ENCODE measurements at regions not wholly inside any gene's neighbourhood (a gene's known extent, or its start where the extent isn't known, plus 50 kb on each side); places are given as distances from the start of the nearest gene placed in this dataset.

- Histone ChIP-seq H3K27me3 (no peaks in the 10 kb centered on the region), H3K4me1 (no peaks in the 10 kb centered on the region), H3K27ac (no peak overlapping the region), H3K4me3 (no peak overlapping the region), H3K36me3 (no peaks in the 10 kb centered on the region), H3K9me3 (peaks cover 0 to 17% (median 11%) of the 10 kb centered on the region in 4 donors)
- WGBS, 2 donors = 89 to 93% methylated on average over 1 of the region's 1 CpG
- no peak for TF ChIP-seq EP300 (IDR thresholded peaks at IDR 0.05)
- no peak for TF ChIP-seq POLR2AphosphoS5 (IDR thresholded peaks at IDR 0.05)
- TF ChIP-seq CTCF (IDR thresholded peaks at IDR 0.05) = no peak
- TF ChIP-seq POLR2A (IDR thresholded peaks at IDR 0.05) = no peak
- no peak for DNase-seq
- no peak for ATAC-seq (ENCODE audit: low FRiP score in 2 of 2)
These were observed 505.7 kb downstream of the ZNF608 start for GRCh38 chr5:124240732-124241131.

- Histone ChIP-seq H3K9me3 (peaks cover 0 to 10% (median 6%) of the 10 kb centered on the region in 4 donors), H3K27me3 (no peaks in the 10 kb centered on the region), H3K4me1 (no peaks in the 10 kb centered on the region), H3K4me3 (no peak overlapping the region), H3K27ac (no peak overlapping the region), H3K36me3 (no peaks in the 10 kb centered on the region)
- ATAC-seq (ENCODE audit: low FRiP score in 2 of 2) (no peak), DNase-seq (no peak)
- no peak for TF ChIP-seq POLR2AphosphoS5 (IDR thresholded peaks at IDR 0.05)
- TF ChIP-seq POLR2A (IDR thresholded peaks at IDR 0.05) = no peak
- TF ChIP-seq EP300 (IDR thresholded peaks at IDR 0.05) = no peak
- TF ChIP-seq CTCF (IDR thresholded peaks at IDR 0.05) = no peak
- 90 to 99% methylated on average over 3 of the region's 3 CpGs for WGBS, 2 donors
These were observed 506.9 kb downstream of the ZNF608 start for GRCh38 chr5:124239572-124239971.

GRCh38 chr5:124238350-124238749 lies 508.1 kb downstream of the ZNF608 start:
- TF ChIP-seq EP300 (IDR thresholded peaks at IDR 0.05) (no peak), CTCF (IDR thresholded peaks at IDR 0.05) (no peak), POLR2A (IDR thresholded peaks at IDR 0.05) (no peak), POLR2AphosphoS5 (IDR thresholded peaks at IDR 0.05) (no peak)
- WGBS, 2 donors = 90 to 95% methylated on average over 6 of the region's 6 CpGs
- H3K4me3 ChIP-seq = no peak overlapping the region
- no peak for DNase-seq
- no peak overlapping the region for H3K27ac ChIP-seq
- peaks cover 0 to 4% (median 3%) of the 10 kb centered on the region in 4 donors for H3K9me3 ChIP-seq
- H3K4me1 ChIP-seq = no peaks in the 10 kb centered on the region
- H3K36me3 ChIP-seq = no peaks in the 10 kb centered on the region
- no peaks in the 10 kb centered on the region for H3K27me3 ChIP-seq
- ATAC-seq (ENCODE audit: low FRiP score in 2 of 2) = no peak

GRCh38 chr5:124237206-124237695 lies 509.2 kb downstream of the ZNF608 start:
- TF ChIP-seq POLR2A (IDR thresholded peaks at IDR 0.05) = no peak
- no peak for TF ChIP-seq CTCF (IDR thresholded peaks at IDR 0.05)
- no peak for TF ChIP-seq EP300 (IDR thresholded peaks at IDR 0.05)
- TF ChIP-seq POLR2AphosphoS5 (IDR thresholded peaks at IDR 0.05) = no peak
- Histone ChIP-seq H3K4me3 (no peak overlapping the region), H3K4me1 (no peaks in the 10 kb centered on the region), H3K27me3 (no peaks in the 10 kb centered on the region), H3K36me3 (no peaks in the 10 kb centered on the region), H3K9me3 (peaks cover 0 to 4% (median 3%) of the 10 kb centered on the region in 4 donors), H3K27ac (no peak overlapping the region)
- DNase-seq (no peak), ATAC-seq (ENCODE audit: low FRiP score in 2 of 2) (no peak)
- WGBS, 2 donors = 78 to 81% methylated on average over 1 of the region's 1 CpG
